Heart left ventricle (tissue), 16 donors: ENCODE measurements at regions not wholly inside any gene's neighbourhood (a gene's known extent, or its start where the extent isn't known, plus 50 kb on each side); places are given as distances from the start of the nearest gene placed in this dataset.

Source experiments
- ATAC-seq, 4 donors: fragments of 200-7000 bp; cut with Tn5 transposase; one replicate each; pipeline ENCODE4 v1.9.1; 2020 to 2022; ENCODE audit warnings: moderate library complexity in 4 of 4, mild to moderate bottlenecking in 3 of 4, moderate number of reproducible peaks in 1 of 4
- DNase-seq, 5 donors: peaks; one replicate each; pipeline ENCODE4 v3.0.0-alpha.2; 2020
- H3K27ac ChIP-seq, 12 donors: fragments of 200-600 bp; sonication (generic) in 4 of 12; one replicate each; pipeline versions ENCODE4 v1.5.0 to v1.8.0; 2016 to 2022; ENCODE audit warnings: mild to moderate bottlenecking in 2 of 12
- H3K27me3 ChIP-seq, 9 donors: fragments of 200-600 bp; sonication (generic) in 2 of 9; one replicate each; pipeline versions ENCODE4 v1.5.1 to v1.8.0; 2016 to 2022; ENCODE audit warnings: mild to moderate bottlenecking in 3 of 9
- H3K36me3 ChIP-seq, 9 donors: fragments of 200-600 bp; sonication (generic) in 2 of 9; one replicate each; pipeline versions ENCODE4 v1.5.0 to v1.8.0; 2018 to 2022; ENCODE audit warnings: mild to moderate bottlenecking in 2 of 9
- H3K4me1 ChIP-seq, 12 donors: fragments of 200-600 bp; sonication (generic) in 4 of 12; one replicate each; pipeline versions ENCODE4 v1.5.0 to v1.8.0; 2016 to 2022; ENCODE audit warnings: mild to moderate bottlenecking in 3 of 12
- H3K4me3 ChIP-seq, 12 donors: fragments of 200-600 bp; sonication (generic) in 4 of 12; one replicate each; pipeline versions ENCODE4 v1.5.0 to v1.8.0; 2017 to 2022; ENCODE audit warnings: mild to moderate bottlenecking in 9 of 12, moderate library complexity in 4 of 12
- H3K9me3 ChIP-seq, 12 donors: fragments of 200-600 bp; sonication (generic) in 4 of 12; one replicate each; pipeline versions ENCODE4 v1.5.0 to v1.8.0; 2016 to 2022; ENCODE audit warnings: mild to moderate bottlenecking in 1 of 12
- POLR2A ChIP-seq, 2 donors: fragments of 450-650 bp; IDR thresholded peaks; one replicate each; pipeline ENCODE4 v1.6.1; 2017; ENCODE audit warnings: antibody characterized with exemption in 2 of 2, mild to moderate bottlenecking in 2 of 2, moderate library complexity in 2 of 2
- WGBS, 4 donors: extraction: QIAGEN DNeasy Blood & Tissue Kit in 2 of 4; methylation state at CpG; one replicate each; pipeline versions ENCODE4 v1.1.5 to v1.1.7; 2013 to 2018; 5-methylcytosine and 5-hydroxymethylcytosine counted together
- intact Hi-C, 10 donors: fragments of 100-400 bp; cut with DNase I; formaldehyde crosslinking; loops; one replicate each; pipeline versions ENCODE4 v1.11.1 to v1.14.2; 2022
- TF ChIP-seq, protein P1 (sequence below), 12 donors: fragments of 200-600 bp; sonication (generic) in 4 of 12; IDR thresholded peaks; one replicate each; pipeline versions ENCODE4 v1.5.0 to v1.8.0; 2018 to 2022; ENCODE audit warnings: antibody characterized with exemption in 12 of 12, mild to moderate bottlenecking in 5 of 12
- donor health status: ischemic (EF 13 %, LVEDD 7.1; RV severe dilation, severe dysfunction).
- donor health status: healthy with polysubstance abuse.
- donor health status: DM: no; HTN: yes; CAD: no.
- donor health status: DM: no; HTN: no; CAD: no.
- donor health status: ischemic (EF 25% LVEDD 6.9; RV normal size, moderate dysfunction).
- donor health status: ischemic (EF 25% LVEDD 5.7; RV mildly dilated, moderate dysfunction).
- donor health status: healthy.
- donor health status: DM: yes; HTN: yes; CAD: no.
- donor health status: ischemic (EF 35%, LVEDD 5.7; RV mildly dilated, moderate dysfunction).
- donor health status: nonischemic (EF 11% LVEDD 7.7; RV severe dilation, severe dysfunction).
- donor health status: DM: yes; HTN: yes; CAD: no.
- donor health status: PGD.
- donor health status: ischemic (EF 29% LVEDD 5.4; RV normal size, mild dysfunction).
- donor health status: nonischemic (EF 23%, LVEDD 6.1; RV moderate dilation, normal function).

DNA sequence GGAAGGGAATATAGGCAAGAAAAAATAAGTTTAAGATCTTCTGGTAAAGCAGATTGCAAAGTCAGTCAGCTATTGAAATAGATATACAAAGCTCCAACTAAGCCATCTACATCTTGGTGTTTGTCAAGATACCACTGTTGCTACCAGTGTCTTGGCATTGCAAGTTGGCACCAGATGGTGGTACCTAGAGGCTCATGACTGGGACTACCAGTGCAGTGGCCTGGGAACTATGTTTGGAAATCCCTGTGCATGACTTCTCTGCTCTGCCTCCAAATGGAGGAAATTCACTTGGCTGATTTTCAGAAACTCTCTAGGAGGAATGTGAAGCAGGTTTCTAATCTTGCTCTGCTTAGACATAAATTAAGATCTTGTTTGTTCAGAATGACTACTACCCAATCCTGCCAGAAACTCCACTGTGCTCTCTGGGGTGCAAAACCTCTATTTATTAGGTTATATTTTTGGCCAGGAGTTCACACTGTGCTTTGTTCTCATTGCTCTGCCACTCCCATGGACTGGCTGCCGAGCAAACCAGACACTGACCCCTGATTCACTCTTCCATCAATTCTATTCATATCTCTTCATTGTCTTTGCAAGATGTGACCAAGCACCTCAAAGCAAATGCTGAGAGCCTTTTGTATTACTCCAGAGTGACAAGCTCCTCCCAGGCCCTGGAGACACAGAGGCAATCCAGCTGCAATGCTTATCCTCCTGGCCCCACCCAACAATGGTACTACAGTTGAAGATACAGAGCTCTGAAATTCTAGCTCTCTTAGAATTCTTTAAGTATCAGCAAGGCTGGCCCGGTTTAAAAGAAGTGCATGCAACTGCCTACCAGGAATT is 272.3 kb upstream of the FGF16 start:
- no peaks in the 10 kb centered on the region for H3K27me3 ChIP-seq
- intact Hi-C loops: no loop called here
- peak in 2 of 4 donors; percentile 51 to 54 for ATAC-seq
- TF ChIP-seq, protein P1, sequence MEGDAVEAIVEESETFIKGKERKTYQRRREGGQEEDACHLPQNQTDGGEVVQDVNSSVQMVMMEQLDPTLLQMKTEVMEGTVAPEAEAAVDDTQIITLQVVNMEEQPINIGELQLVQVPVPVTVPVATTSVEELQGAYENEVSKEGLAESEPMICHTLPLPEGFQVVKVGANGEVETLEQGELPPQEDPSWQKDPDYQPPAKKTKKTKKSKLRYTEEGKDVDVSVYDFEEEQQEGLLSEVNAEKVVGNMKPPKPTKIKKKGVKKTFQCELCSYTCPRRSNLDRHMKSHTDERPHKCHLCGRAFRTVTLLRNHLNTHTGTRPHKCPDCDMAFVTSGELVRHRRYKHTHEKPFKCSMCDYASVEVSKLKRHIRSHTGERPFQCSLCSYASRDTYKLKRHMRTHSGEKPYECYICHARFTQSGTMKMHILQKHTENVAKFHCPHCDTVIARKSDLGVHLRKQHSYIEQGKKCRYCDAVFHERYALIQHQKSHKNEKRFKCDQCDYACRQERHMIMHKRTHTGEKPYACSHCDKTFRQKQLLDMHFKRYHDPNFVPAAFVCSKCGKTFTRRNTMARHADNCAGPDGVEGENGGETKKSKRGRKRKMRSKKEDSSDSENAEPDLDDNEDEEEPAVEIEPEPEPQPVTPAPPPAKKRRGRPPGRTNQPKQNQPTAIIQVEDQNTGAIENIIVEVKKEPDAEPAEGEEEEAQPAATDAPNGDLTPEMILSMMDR (IDR thresholded peaks at IDR 0.05): no peak
- no peak for TF ChIP-seq POLR2A (IDR thresholded peaks at IDR 0.05)
- peaks cover 0 to 3% (median 0%) of the 10 kb centered on the region in 12 donors for H3K9me3 ChIP-seq
- peak in 1 of 5 donors; percentile 14 for DNase-seq
- no peak overlapping the region for H3K27ac ChIP-seq
- no peak overlapping the region for H3K4me3 ChIP-seq
- 38 to 47% (median 42%) methylated on average over 2 of the region's 2 CpGs for WGBS, 4 donors
- H3K36me3 ChIP-seq: no peaks in the 10 kb centered on the region
- H3K4me1 ChIP-seq: peaks cover 0 to 7% (median 0%) of the 10 kb centered on the region in 12 donors

DNA sequence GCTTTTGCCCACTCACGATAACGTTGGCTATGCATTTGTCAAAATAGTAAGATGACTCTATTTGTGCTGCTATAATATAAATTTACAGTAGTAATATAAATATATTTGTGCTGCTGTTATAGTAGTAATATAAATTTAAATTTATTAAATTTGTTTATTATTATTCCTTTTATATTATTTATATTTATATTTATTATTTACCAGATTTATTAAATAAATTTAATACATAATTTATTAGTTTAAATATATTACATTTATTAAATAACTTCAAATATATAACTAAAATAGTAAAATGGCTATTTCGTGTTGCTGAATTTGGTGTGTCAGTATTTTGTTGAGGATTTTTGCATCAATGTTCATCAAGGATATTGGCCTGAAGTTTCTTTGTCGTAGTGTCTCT is 246.5 kb upstream of the FGF16 start:
- DNase-seq: no peak
- WGBS, 4 donors: 61 to 84% (median 78%) methylated on average over 4 of the region's 4 CpGs
- ATAC-seq: no peak
- no peaks in the 10 kb centered on the region for H3K4me1 ChIP-seq
- H3K36me3 ChIP-seq: no peaks in the 10 kb centered on the region
- no peak for TF ChIP-seq POLR2A (IDR thresholded peaks at IDR 0.05)
- TF ChIP-seq, protein P1 (IDR thresholded peaks at IDR 0.05): no peak
- intact Hi-C loops: no loop called here
- H3K4me3 ChIP-seq: no peak overlapping the region
- H3K27ac ChIP-seq: no peak overlapping the region
- peaks cover 0 to 8% (median 0%) of the 10 kb centered on the region in 12 donors for H3K9me3 ChIP-seq
- no peaks in the 10 kb centered on the region for H3K27me3 ChIP-seq

DNA sequence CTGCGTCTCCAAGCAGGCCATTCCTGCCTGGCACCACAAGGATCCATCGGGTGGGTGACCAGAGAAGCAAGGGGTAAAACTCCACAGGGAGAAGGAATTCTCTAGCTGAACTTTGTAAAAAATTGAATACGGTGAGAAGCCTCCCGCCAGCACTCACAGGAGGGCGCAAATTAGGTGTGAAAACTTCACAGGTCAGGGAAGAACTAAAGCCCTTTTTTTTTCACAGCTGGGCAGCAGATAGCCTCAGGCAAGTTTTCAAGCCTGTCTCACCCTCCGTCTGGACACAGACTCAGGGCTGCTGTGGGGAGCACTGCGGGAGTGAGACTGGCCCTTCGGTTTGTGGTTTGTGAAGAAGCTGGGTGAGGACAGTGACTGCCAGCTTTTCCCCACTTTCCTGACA is 224.1 kb upstream of the FGF16 start:
- H3K9me3 ChIP-seq: peaks cover 0 to 10% (median 0%) of the 10 kb centered on the region in 12 donors
- no peak overlapping the region for H3K27ac ChIP-seq
- no peak for DNase-seq
- no peaks in the 10 kb centered on the region for H3K36me3 ChIP-seq
- H3K27me3 ChIP-seq: peaks cover 0 to 13% (median 0%) of the 10 kb centered on the region in 9 donors
- TF ChIP-seq POLR2A (IDR thresholded peaks at IDR 0.05): no peak
- TF ChIP-seq, protein P1 (IDR thresholded peaks at IDR 0.05): no peak
- WGBS, 4 donors: 13 to 56% (median 33%) methylated on average over 8 of the region's 8 CpGs
- H3K4me3 ChIP-seq: no peak overlapping the region
- intact Hi-C loops: no loop called here
- no peaks in the 10 kb centered on the region for H3K4me1 ChIP-seq
- no peak for ATAC-seq

DNA sequence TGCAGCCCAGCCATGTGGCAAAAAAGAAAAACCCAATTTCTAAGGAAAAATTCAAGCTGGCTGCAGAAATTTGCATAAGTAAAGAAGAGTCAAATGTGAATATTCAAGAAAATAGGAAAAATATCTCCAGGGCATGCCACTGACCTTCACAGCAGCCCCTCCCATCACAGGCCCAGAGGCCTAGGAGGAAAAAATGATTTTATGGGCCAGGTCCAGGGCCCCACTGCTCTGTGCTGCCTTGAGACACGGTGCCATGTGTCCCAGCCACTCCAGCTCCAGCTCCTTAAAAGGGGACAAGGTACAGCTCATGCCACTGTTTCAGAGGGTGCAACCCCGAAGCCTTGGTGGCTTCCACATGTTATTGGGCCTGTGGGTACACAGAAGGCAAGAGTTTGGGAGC is 182.7 kb upstream of the FGF16 start:
- Histone ChIP-seq H3K27me3 (no peaks in the 10 kb centered on the region), H3K4me1 (no peaks in the 10 kb centered on the region), H3K9me3 (peaks cover 0 to 49% (median 6%) of the 10 kb centered on the region in 12 donors), H3K27ac (no peak overlapping the region), H3K4me3 (no peak overlapping the region), H3K36me3 (no peaks in the 10 kb centered on the region)
- intact Hi-C loops: no loop called here
- whole genome bisulfite sequencing, 4 donors: 21 to 51% (median 36%) methylated on average over 2 of the region's 2 CpGs
- DNase-seq: no peak
- TF ChIP-seq POLR2A (IDR thresholded peaks at IDR 0.05): no peak
- TF ChIP-seq, protein P1 (IDR thresholded peaks at IDR 0.05): no peak
- no peak for ATAC-seq
